NCI-H446 treated with DMSO at 0.1 percent for 48 hours (cell line): ENCODE measurements at regions not wholly inside any gene's neighbourhood (a gene's known extent, or its start where the extent isn't known, plus 50 kb on each side); places are given as distances from the start of the nearest gene placed in this dataset.

Source experiments
- DNase-seq: peaks from one replicate; lab custom pipeline; 2025; lab: John Stamatoyannopoulos, UW

DNA sequence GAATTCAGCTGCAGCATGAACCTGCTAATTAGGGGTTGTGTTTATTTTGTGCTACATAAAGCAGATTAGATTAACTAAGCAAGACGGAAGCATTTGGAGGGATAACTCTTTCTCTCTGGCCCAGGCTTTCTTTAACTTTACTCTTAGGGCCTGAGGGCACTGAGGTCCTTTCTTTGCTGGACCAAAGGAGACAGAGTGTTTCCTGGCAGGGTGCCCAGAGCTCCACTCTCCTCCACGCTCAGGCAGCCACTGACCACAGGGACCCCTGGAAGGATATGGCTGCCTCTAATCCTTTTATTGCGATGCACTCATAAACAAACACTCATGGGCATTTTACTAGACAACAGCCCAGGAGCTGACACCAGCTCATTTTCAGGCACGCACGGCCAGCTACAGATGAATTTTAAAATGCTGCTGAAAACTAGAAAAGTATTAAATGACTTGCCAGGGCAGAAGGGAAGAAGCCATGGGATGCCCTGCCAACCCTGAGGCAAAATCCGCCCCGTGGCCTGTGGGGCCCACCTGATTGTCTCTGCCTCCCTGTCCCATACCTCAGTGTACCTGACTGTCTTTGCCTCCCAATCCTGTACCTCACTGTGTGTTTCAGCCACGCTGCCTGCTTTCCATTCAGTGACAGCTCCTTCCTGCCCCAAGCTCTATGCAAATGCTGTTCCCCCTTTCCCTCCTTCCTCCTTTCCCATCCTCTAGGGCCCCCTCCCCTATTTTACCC, 192.6 kb upstream of the NAV2 start:
- DNase-seq, result no peak

DNA sequence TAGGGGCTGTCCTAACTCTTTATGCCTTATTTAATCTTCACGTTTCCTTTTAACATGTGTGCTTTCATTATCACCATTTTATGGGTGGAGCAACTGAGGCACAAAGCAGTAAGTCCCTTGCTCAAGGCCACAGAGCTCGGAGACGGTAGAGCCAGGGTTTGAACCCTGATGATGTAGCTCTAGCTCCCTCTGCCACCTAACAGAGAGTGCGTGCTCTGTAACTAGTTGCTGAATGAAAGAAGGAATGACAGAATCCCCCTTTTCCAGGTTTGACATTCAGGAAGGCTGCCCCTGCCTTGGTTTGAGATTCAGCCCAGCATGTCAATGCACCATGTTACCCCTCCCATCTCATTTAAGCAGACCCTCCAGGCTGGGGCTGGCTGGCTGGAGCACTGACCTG, 193.3 kb upstream of the NAV2 start:
- no peak for DNase-seq

DNA sequence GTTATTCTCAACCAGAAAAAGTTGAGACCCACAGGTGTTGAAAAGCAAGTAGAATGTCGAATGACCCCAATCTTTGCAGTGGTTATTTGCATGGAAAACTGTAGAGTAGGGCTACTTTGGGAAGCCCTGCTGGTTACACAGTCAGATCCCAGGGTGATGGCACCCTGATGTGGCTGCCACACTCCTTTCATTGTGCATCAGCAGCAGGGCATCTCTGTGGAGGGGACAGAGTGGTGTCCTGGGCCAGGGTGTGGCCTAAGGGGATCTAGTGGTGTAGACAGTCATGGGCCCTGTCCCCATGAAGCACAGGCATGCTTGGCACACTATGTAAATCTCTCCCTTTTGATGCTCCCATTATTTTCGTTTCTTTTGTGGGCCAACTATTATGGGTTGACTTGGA, 199.4 kb upstream of the NAV2 start:
- no peak for DNase-seq

DNA sequence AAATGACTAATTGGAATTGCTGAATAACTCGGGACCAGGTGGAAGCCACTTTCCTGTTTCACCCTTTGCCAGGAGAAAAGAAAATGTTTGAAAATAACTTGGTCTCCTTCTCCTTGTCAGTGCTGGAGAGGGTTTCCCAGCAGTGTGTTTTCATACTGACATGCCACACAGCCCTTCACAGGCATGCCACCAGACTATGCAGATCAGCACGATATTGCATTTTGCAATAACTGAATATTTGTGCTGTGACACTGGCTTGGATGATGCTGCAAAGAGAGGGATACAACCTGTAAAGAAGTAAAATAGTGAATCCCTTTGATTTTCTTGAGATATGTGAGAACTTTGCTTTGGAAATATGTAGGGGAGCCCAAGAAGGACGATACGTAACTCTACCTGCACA, 200.0 kb upstream of the NAV2 start:
- DNase-seq, result no peak

DNA sequence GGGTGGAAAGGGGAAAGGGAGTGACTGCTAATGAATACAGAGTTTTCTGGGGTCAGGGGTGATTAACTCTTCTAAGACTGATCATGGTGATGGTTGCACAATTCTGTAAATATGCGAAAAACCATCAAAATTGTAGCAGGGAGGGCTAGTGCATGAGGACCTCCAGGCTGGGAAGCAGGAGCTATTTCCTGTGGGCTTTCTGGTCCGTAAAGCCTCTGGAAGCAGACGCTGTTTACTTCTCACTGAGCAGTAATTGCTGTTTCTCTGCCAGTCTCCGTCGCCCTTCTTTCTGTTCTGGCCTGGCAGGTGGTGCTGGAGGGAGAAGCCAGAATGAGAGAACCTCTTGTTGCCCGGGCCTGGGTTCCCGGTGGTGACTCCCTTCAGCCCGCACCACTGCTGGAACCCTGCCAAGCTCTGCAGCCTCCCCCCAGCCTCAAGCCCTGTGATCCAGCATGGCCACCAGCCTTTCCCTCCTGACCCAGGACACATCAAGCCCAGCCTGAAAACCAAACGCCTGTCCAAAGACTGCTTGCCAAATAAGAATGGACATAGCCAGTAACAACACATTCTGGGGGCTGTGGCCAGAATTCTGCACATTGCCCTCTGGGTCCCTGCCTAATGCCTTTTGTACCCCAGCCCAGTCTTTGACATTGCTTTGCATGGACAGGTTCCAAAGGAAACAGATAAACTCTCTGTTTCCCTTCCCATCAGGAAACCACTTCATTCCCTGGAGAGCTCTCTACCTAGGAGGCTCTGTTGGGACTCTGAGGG, 201.0 kb upstream of the NAV2 start:
- DNase-seq, result peak; percentile 83

DNA sequence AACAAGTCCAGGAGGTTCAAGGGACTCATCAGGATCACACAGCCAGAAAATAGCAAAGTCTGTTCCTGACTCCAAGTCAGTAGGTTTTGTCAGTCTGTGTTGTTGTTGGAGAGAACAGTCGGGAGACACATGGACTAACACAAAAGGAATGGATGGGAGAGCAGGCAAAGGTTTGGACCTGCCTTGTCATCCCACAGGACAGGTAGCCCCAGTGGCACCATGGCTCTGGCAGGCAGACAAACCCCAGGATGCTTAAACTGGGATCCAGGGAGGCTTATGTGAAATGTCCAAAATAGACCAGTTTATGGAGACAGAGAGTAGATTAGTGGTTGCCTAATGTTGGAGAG, 201.6 kb upstream of the NAV2 start:
- no peak for DNase-seq

DNA sequence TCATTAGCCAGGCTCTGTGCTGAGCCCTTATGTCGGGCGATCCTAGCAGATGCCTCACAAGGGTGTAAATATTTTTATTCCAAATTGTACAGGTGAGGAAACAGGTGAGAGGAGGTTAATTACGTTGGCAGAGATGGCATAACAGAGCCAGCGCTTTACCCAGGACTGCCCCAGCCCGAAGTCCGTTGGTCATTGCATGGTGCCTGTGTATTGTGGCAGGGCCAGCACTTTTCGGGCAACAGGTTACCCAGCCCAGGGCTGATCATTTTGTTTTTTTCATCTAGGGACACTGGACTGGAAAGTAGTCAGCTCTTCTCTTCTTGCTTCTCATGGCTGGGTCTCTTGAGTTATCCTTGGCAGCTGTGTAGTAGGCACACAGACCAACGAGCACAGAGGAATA, 202.2 kb upstream of the NAV2 start:
- DNase-seq, result no peak

DNA sequence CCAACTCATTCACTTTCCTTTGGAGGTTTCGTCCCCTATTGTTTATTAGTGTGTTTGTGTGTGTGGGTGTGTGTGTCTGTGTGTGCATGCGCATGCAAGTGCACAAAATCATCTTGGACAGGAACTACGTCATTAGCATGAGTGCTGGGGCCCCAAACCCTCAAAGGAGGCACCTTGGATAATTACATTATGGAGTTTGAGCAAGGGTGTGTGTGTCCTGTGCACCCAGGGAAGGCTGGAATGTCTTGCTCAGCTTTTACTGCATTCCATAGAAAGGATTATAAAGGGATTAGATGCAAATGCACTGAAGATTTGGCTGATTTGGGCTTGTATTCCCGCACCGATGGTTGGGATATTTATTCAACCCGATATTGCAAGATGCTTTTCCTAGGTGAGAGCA, 203.4 kb upstream of the NAV2 start:
- no peak for DNase-seq

DNA sequence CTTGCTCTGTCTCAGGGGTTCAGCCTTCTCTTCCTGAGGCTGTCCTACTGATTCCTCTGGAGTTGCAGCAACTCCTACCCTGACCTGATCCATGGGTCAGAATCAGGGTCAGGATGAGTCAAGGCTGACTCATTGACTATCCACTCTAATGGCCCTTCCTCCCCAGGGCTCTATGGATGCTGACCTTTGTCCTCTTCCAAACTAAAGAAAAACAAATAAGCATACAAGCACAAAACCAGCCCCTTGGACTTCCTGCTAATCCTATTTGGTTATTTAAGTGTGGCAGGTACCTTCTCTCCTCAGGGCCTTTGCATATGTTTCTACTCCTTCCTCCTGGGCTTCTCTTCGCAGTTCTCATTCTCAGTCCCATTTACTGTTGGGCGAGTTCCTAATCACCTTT, 204.5 kb upstream of the NAV2 start:
- DNase-seq, result no peak

DNA sequence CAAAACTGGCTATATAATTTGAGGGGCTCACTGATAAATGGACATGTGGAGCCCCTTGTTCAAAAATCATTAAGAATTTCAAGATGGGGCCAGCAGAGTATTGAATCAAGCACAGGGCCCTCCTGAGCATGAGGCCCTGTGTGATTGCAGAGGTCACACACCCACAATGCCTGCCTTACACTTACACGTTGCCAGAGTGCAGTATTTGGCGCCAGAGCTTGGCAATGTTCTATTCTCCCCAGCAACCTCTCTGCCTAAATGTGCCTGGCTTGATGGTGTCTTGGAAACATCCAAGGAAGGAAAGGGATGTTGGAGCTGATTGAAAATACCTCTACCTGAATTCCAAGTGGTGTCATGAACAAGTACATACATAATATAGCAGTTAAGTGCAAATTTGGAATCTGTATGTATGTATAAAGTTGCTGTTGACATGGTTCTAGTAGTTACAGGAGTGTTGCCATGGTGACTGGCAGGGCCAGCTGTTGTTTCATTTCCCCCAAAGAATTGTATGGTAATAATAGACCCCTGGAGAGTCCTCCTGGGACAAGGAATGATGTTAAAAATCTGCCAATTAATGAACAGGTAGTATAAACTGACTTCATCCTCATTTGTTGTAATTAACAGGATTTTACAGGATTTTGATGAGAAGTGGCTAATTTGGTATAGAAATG, 205.7 kb upstream of the NAV2 start:
- peak; percentile 28 for DNase-seq

DNA sequence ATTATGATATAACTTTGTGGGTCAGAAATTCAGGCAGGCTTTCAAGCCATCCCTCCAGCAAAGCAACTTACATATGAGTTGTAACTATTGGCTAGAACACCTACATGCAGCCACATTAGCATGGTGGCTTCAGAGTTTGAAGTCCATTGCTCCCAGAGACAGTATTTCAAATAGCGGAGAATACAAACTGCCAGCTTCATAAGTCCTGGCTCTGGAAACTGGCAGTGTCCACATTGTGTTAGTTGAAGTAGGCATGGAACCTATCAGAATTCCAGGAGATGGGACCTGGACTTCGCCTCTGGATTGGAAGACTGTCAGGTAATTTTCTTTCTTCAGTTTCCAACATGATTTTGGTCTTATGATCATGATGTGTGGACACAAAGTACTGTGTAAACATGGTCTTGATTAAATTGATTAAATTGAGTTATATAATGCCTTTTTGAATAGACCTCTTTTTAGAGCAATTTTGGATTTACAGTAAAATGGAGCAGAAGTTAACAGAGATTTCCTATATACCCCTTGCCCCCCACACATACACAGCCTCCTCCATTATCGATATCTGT, 209.9 kb upstream of the NAV2 start:
- no peak for DNase-seq

DNA sequence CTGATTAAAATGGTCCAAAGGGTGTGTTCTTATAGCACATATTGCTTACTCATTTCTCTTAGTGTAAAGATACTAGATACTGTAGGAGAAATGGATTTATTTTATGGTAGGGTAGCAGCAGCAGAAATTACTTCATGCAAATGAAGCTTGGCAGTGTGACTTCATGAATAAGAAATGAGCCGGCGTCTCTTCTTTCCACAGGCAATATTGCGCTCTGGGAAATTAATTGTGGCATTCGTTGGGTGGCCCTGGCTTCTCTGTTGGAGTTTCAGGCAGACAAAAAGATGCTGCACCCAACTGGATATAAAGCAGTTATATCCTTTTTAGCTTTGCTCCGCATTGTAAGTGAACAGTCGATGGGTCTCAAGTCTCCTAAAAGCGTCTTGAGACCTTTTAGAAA, 211.0 kb upstream of the NAV2 start:
- DNase-seq, result no peak

DNA sequence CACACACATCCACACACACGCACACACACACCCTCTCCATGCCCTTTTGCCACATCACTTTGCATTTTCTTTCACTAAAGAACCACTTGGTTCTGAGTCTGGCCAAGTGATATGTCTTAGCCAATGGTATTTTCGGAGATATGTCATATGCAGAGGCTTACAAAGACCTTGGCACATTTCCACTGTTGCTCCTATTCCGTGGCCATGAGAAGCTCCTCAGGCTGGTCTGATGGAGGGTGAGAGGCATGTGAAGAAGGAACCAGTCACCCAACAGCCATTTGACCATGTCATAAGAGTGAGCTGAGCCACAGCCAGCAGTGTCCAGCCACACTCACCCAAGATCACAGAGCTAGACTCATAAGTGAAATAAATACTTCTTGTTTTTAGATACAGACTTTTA, 212.6 kb upstream of the NAV2 start:
- no peak for DNase-seq

DNA sequence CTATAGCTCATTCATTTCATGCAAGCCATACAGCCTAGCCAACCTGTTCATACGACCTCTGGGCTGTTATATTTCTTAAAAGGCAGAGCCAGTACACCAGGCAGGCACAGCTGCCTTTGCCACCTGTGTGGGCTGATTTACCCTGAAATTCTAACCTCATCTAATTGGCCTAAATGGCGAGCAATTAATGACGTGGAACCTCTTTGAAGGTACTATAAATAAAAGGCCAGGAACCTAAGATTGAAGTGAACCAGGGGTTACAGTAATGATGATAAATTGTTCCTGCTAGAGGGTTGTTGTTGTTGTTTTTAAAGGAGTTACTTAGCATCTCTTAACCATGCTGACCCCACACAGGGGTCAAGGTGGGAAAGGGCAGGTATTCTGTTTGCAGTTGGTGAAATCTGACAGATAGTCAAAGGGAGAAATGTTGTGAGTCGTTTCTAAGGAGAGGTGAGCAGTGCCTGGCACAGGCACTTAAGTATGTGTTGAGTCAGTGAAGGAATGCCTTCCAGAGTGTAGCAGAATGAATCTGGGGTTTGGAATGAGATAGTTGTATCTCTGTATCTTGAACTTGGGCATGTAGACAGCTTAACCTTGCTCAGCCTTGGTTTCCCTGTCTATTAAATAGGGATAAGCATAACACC, 213.5 kb upstream of the NAV2 start:
- DNase-seq, result no peak

DNA sequence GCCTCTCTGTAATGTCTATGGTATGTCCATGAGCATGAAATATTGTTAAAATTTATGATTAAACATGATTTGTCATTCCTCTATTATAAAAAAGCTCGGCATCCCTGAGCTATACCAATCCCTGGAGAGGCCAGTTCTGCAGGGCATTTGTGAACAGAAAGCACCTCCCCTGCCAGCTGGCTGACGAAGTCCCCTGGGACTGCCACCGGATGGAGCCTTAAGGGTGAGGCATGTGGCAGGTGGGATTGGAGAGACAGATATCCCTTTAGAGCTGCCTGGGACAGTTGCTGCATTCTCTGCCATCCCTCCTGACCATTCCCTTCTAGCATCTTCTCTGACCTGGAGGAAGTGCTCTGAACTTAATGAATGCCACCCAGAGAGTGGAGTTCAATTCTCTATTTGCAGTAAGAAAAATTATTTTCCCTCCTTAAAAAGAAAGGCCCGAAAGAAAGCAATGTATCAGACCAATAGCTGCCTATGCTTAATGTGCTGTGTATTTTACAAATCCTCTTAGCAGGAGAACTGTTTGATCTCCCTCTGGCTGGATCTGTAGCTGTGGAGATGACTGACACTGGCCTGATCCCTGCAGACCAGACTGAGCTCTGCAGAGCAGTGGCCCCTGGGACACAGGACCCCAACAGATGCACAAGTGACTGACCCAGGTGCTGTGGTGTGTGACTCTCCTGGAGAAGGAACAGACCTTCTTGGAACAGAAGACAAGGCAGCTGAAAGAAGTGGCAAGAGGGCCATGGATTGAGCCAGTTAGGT, 219.0 kb upstream of the NAV2 start:
- no peak for DNase-seq

DNA sequence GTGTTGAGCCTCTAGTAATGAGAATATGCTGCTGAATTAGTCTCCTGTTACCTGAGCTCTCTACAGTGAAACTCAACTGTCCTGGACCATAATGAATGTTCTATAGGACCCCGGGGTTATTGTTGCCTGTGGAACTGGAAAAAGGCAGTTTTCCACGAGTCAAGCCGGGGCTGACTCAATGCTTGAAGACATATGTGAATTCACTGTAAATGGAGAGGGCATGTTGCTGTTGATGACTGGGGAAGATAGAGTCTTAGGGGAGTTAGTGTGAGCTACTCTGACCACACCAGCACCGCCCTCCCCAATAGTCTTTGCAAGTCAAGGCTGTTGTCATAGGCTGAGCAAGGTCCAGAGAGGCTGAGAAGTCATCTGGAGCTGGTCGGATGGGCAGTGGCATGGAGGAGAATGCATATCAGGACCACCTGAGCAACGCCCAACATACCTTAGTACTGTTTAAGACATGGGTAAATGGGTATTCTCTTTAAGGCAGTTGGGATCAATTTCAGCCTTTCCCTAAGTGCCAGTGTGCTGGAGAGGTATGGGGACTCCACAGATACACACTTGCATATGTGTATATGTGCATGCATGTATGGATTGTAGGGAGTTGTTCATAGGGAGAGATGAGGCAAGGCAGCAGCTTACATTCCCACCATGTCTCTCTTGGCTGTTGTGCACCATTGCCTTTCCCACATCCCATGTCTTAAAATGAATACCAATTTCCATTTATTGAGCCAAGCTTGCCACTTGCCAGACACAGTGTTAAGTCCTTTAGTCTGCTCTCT, 230.1 kb upstream of the NAV2 start:
- no peak for DNase-seq

DNA sequence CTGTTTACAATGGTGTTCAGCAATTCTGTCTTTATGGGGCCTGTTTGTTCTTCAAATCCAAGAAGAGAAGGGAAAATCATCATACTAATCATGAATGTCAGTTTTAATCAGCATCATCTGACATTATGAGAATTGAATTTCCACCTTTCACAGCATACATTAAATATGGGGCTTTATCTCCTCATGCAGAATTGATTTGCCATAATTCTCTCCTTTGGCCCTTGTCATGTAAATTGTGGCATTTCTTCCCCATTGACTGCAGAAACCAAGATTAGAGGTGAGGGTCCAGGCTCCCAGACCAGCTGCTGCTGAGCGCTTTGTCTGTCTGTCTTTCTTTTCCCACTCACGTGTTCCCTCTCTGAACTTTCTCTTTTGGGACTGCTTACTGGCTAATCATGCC, 232.1 kb upstream of the NAV2 start:
- DNase-seq, result no peak

DNA sequence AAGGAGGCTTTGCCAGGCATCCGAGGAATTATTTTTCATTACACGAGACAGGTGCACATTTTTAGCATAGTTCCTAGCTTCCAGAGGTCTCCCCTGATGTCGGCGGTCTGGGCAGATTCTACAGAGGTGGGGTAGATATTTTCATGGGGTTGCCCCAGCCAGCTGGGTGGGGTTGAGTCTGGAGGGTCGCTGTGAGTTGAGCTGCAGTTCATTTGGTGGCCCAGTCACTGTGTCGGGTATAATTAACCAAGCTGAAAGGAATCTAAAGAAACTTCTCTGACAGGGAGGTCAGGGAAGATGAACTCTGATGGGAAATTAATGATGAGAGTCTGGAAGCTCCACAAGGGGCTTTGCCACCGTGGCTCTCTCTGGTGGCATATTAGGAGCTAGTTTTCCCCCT, 233.7 kb upstream of the NAV2 start:
- DNase-seq, result no peak

DNA sequence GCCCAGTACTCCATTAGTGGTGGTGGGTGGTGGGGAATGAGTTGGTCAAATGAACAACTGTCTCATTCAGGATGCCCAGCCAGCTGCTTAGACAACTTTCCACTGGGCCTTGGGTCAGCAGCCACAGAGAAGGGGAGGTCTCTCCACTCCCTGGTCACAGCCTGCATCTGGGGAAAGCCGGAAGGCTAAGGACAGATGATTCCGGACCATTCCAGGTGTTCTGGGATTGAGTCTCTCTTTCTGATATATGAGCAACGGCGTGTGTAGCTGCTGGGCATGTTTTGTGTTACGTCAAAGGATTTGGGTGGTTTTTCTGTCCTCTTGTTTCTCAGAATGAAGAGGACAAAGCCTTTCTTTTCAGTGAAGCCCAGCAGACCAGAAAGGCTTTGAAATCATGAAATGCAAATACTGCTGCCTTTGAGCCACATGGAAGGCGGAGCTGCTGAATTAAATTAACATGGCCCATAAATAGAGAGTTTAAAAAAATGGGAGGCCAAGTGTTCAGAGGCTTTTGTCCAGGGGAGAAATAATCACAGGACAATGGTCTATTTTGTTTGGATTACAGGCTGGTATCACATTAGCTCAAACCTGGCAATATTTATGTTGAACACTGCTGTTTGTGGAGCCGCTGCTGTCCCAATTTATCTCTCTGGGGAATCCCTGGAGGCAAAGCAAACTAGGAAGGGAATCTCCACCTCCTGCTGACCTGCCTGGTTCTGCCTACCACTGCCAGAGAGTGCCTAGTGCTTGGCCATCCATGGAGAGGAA, 234.4 kb upstream of the E2F8 start:
- DNase-seq, result no peak

DNA sequence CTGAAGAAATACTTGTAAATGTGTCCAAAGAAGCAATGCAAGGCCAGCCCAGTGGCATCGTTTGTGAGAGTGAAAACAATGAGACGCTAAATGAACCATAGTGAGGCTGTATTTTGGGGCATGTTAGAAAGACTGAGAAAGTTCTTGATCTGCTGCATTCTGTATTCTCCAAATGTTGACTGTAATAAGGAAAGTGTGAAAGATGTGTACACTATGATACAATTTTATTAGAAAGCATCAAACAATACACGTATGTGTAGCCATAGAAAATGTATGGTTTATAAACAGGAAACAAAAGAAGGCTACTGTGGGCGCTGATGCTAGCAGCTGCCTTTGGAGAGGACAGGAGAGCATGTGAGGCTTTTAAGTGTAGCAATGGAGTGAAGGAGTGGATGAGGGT, 233.5 kb upstream of the E2F8 start:
- no peak for DNase-seq
